Endodermal cell (in vitro differentiated cells): ENCODE measurements at regions not wholly inside any gene's neighbourhood (a gene's known extent, or its start where the extent isn't known, plus 50 kb on each side); places are given as distances from the start of the nearest gene placed in this dataset.

Source experiments
- DNase-seq: peaks from one replicate; pipeline ENCODE4 v3.0.0-alpha.2; 2017
- H3K27ac ChIP-seq: 2 replicates; pipeline ENCODE4 v1.5.1; 2013; ENCODE audit warnings: mild to moderate bottlenecking, low read depth, low read length, moderate library complexity
- H3K27me3 ChIP-seq: 2 replicates; pipeline ENCODE4 v1.6.1; 2013; ENCODE audit warnings: mild to moderate bottlenecking, low read length, moderate library complexity; ENCODE audit not compliant: insufficient read depth, control insufficient read depth, poor library complexity, severe bottlenecking
- H3K36me3 ChIP-seq: 2 replicates; pipeline ENCODE4 v1.7.0; 2013; ENCODE audit warnings: mild to moderate bottlenecking, low read length, moderate library complexity; ENCODE audit not compliant: control insufficient read depth, insufficient read depth
- H3K4me1 ChIP-seq: one replicate; pipeline ENCODE4 v1.7.0; 2013; ENCODE audit warnings: low read length; ENCODE audit not compliant: control insufficient read depth, insufficient read depth
- H3K4me3 ChIP-seq: 2 replicates; pipeline ENCODE4 v1.5.1; 2013; ENCODE audit warnings: mild to moderate bottlenecking, low read length, moderate library complexity
- H3K9ac ChIP-seq: 2 replicates; pipeline ENCODE4 v1.6.1; 2013; ENCODE audit warnings: mild to moderate bottlenecking, low read length, moderate library complexity; ENCODE audit not compliant: poor library complexity, severe bottlenecking; ENCODE audit errors: extremely low read depth
- H3K9me3 ChIP-seq: 2 replicates; pipeline ENCODE4 v1.6.1; 2013; ENCODE audit warnings: mild to moderate bottlenecking, low read length, moderate library complexity; ENCODE audit not compliant: control insufficient read depth
- H3K27ac Mint-ChIP-seq: 2 replicates; pipeline ENCODE4 v1.8.0; 2020; ENCODE audit warnings: mixed read lengths
- H3K27me3 Mint-ChIP-seq: 2 replicates; pipeline ENCODE4 v1.8.0; 2021; ENCODE audit warnings: mild to moderate bottlenecking, mixed read lengths; ENCODE audit not compliant: insufficient read depth
- H3K36me3 Mint-ChIP-seq: 2 replicates; pipeline ENCODE4 v1.8.0; 2020; ENCODE audit warnings: low read depth, mixed read lengths
- H3K4me1 Mint-ChIP-seq: 2 replicates; pipeline ENCODE4 v1.8.0; 2020; ENCODE audit warnings: mixed read lengths
- H3K4me3 Mint-ChIP-seq: 2 replicates; pipeline ENCODE4 v1.8.0; 2020; ENCODE audit warnings: mild to moderate bottlenecking, moderate library complexity, mixed read lengths
- H3K9me3 Mint-ChIP-seq: 2 replicates; pipeline ENCODE4 v1.8.0; 2020; ENCODE audit warnings: mild to moderate bottlenecking, mixed read lengths
- CTCF ChIP-seq: fragments of 200-600 bp; sonication (generic); conservative IDR thresholded peaks from 2 replicates; pipeline ENCODE4 v1.5.0; 2021; ENCODE audit warnings: antibody characterized with exemption, mild to moderate bottlenecking
- WGBS, 2 experiments: methylation state at CpG; one replicate each; pipeline versions ENCODE4 v1.1.5 to v1.1.7; 2013; ENCODE audit warnings: missing lambda C conversion rate in 2 of 2, mixed read lengths in 1 of 2; ENCODE audit not compliant: insufficient coverage in 1 of 2, insufficient read length in 1 of 2; 5-methylcytosine and 5-hydroxymethylcytosine counted together

GRCh38 chr11:134577751-134578395 lies 165.8 kb upstream of the B3GAT1 start:
- WGBS, 2 experiments: 86 to 90% methylated on average over 8 to 13 of the region's 13 CpGs
- no peak for TF ChIP-seq CTCF
- DNase-seq: peak; percentile 24
- Mint-ChIP-seq H3K36me3 (no peaks in the 10 kb centered on the region), H3K4me3 (no peak overlapping the region), H3K27ac (no peak overlapping the region), H3K4me1 (peaks cover 5% of the 10 kb centered on the region), H3K27me3 (peaks cover 88% of the 10 kb centered on the region), H3K9me3 (no peaks in the 10 kb centered on the region)
- H3K4me1 ChIP-seq: no peaks in the 10 kb centered on the region
- no peak overlapping the region for H3K4me3 ChIP-seq
- H3K9ac ChIP-seq: no peak overlapping the region
- H3K9me3 ChIP-seq: no peaks in the 10 kb centered on the region
- peaks cover 96% of the 10 kb centered on the region for H3K27me3 ChIP-seq
- no peaks in the 10 kb centered on the region for H3K36me3 ChIP-seq
- no peak overlapping the region for H3K27ac ChIP-seq

GRCh38 chr11:134576721-134577171 lies 164.7 kb upstream of the B3GAT1 start:
- Histone ChIP-seq H3K9ac (no peak overlapping the region), H3K4me3 (no peak overlapping the region), H3K27me3 (peaks cover 96% of the 10 kb centered on the region), H3K36me3 (no peaks in the 10 kb centered on the region), H3K9me3 (no peaks in the 10 kb centered on the region), H3K27ac (no peak overlapping the region), H3K4me1 (no peaks in the 10 kb centered on the region)
- 88 to 98% methylated on average over 6 to 8 of the region's 8 CpGs for WGBS, 2 experiments
- Mint-ChIP-seq H3K36me3 (no peaks in the 10 kb centered on the region), H3K27me3 (peaks cover 83% of the 10 kb centered on the region), H3K27ac (no peak overlapping the region), H3K9me3 (no peaks in the 10 kb centered on the region), H3K4me1 (peaks cover 5% of the 10 kb centered on the region), H3K4me3 (no peak overlapping the region)
- TF ChIP-seq CTCF: no peak
- peak; percentile 41 for DNase-seq

- no peak overlapping the region for H3K9ac ChIP-seq
- DNase-seq: peak; percentile 36
- no peak overlapping the region for H3K4me3 Mint-ChIP-seq
- H3K27me3 Mint-ChIP-seq: peaks cover 79% of the 10 kb centered on the region
- H3K27ac ChIP-seq: no peak overlapping the region
- no peaks in the 10 kb centered on the region for H3K4me1 ChIP-seq
- no peaks in the 10 kb centered on the region for H3K36me3 ChIP-seq
- no peaks in the 10 kb centered on the region for H3K9me3 Mint-ChIP-seq
- H3K4me3 ChIP-seq: no peak overlapping the region
- peaks cover 5% of the 10 kb centered on the region for H3K4me1 Mint-ChIP-seq
- H3K27me3 ChIP-seq: peaks cover 91% of the 10 kb centered on the region
- no peaks in the 10 kb centered on the region for H3K9me3 ChIP-seq
- 89 to 90% methylated on average over 5 to 9 of the region's 9 CpGs for WGBS, 2 experiments
- no peak overlapping the region for H3K27ac Mint-ChIP-seq
- no peak for TF ChIP-seq CTCF
- no peaks in the 10 kb centered on the region for H3K36me3 Mint-ChIP-seq
These were observed 164.2 kb upstream of the B3GAT1 start for GRCh38 chr11:134576286-134576685.
